ENCODE measurements at regions not wholly inside any gene's neighbourhood (a gene's known extent, or its start where the extent isn't known, plus 50 kb on each side); places are given as distances from the start of the nearest gene placed in this dataset.
"Not testable (repeated sequence)": the region's sequence is repeated elsewhere in the genome, so short reads cannot be mapped to it uniquely, and the experiment has no call there.

DNA sequence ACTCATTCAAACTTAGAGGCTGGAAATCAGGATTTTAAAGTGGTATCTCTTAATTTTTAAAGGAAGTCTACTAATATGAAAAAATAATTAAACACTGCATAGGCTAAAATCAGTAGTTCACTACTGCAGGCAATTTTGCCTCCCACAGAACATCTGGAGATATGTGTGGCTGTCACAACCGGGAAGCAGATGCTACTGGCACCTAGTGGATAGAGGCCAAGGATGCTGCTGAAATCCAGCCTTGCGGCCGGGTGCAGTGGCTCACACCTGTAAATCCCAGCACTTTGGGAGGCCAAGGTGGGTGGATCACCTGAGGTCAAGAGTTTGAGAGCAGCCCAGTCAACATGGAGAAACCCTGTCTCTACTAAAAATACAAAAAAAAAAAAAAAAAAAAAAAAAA is 473.9 kb downstream of the XYLT1 start:
- Histone ChIP-seq H3K36me3 (ENCODE audit: insufficient read depth, low read depth, low read length) (no peaks in the 10 kb centered on the region), H3K27me3 (ENCODE audit: insufficient read depth, low read length) (no peaks in the 10 kb centered on the region), H3K4me1 (ENCODE audit: insufficient read depth, low read length) (no peaks in the 10 kb centered on the region), H3K4me3 (ENCODE audit: low read length) (no peak overlapping the region), H3K9me3 (ENCODE audit: insufficient read depth, low read depth, low read length) (no peaks in the 10 kb centered on the region), H3K27ac (ENCODE audit: low read length) (no peak overlapping the region), H3K9ac (ENCODE audit: low read depth, low read length) (no peak overlapping the region)

DNA sequence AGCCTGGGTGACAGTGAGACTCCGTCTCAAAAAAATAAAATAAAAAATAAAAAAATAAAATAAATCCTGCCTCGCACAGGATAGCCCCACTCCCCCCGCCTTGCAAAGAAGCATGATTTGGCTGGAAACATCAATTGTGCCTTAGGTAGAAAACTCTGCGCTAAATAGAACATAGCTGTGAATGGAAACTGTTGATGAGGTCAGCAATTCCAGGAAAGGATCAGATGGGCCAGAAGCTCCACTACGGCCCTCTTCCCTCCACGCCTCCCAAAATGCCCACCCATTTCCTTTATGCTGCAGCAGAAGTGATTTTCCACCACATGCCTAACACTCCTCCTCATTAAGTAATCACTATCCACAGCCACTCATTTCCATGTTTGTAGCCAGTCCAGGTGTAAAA is 473.4 kb downstream of the XYLT1 start:
- Histone ChIP-seq H3K36me3 (ENCODE audit: insufficient read depth, low read depth, low read length) (no peaks in the 10 kb centered on the region), H3K9me3 (ENCODE audit: insufficient read depth, low read depth, low read length) (no peaks in the 10 kb centered on the region), H3K9ac (ENCODE audit: low read depth, low read length) (no peak overlapping the region), H3K27me3 (ENCODE audit: insufficient read depth, low read length) (no peaks in the 10 kb centered on the region), H3K4me3 (ENCODE audit: low read length) (no peak overlapping the region), H3K4me1 (ENCODE audit: insufficient read depth, low read length) (no peaks in the 10 kb centered on the region), H3K27ac (ENCODE audit: low read length) (no peak overlapping the region)

DNA sequence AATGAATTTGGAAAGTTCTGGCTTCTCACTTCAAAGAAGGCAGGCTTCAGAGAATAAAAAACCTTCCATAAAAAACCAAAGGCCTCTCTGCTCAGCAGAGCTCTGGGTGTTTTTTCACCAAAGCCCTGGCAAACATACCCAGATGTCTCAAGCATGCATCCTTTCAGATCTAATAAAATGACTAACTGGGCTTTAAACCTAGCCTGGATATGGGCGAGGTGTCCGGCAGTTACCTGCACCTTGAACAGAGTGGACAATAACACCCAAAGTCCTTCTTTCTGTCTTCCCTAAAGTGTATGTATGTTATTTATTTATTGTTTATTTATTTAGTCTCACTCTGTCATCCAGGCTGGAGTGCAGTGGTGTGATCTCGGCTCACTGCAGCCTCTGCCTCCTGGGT is 469.3 kb downstream of the XYLT1 start:
- Histone ChIP-seq H3K9ac (ENCODE audit: low read depth, low read length) (no peak overlapping the region), H3K4me1 (ENCODE audit: insufficient read depth, low read length) (no peaks in the 10 kb centered on the region), H3K4me3 (ENCODE audit: low read length) (no peak overlapping the region), H3K27ac (ENCODE audit: low read length) (no peak overlapping the region), H3K27me3 (ENCODE audit: insufficient read depth, low read length) (no peaks in the 10 kb centered on the region), H3K9me3 (ENCODE audit: insufficient read depth, low read depth, low read length) (no peaks in the 10 kb centered on the region), H3K36me3 (ENCODE audit: insufficient read depth, low read depth, low read length) (no peaks in the 10 kb centered on the region)

DNA sequence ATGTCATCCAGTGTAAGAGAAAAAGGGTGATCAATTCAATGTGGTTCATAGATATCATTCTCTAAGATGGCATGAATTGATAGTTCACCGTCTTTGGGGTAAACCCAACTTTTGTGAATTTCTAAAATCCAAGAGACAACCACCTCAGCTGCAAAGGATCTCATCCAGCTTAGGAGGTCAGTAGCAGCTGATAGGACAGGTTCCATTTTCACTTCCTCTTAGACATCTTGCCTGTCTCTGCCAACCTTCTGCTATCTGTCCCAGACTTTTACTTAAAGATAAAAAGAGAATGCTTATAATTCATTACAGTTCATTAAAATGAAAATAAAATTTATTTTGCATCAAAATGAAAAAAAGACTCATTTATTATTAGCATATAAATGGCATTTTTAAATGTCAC is 468.2 kb downstream of the XYLT1 start:
- Histone ChIP-seq H3K9me3 (ENCODE audit: insufficient read depth, low read depth, low read length) (no peaks in the 10 kb centered on the region), H3K9ac (ENCODE audit: low read depth, low read length) (no peak overlapping the region)

DNA sequence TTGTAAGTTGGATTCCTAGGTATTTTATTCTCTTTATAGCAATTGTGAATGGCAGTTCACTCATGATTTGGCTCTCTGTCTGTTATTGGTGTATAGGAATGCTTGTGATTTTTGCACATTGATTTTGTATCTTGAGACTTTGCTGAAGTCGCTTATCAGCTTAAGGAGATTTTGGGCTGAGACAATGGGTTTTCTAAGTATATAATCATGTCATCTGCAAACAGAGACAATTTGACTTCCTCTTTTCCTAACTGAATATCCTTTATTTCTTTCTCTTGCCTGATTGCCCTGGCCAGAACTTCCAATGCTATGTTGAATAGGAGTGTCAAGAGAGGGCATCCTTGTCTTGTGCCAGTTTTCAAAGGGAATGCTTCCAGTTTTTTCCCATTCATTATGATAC is 464.8 kb downstream of the XYLT1 start:
- not testable (repeated sequence) for H3K27ac ChIP-seq (ENCODE audit: low read length); H3K4me3 ChIP-seq (ENCODE audit: low read length); H3K9ac ChIP-seq (ENCODE audit: low read depth, low read length); H3K9me3 ChIP-seq (ENCODE audit: insufficient read depth, low read depth, low read length); H3K36me3 ChIP-seq (ENCODE audit: insufficient read depth, low read depth, low read length); H3K27me3 ChIP-seq (ENCODE audit: insufficient read depth, low read length); H3K4me1 ChIP-seq (ENCODE audit: insufficient read depth, low read length)

More for the DNA sequence above, 468.2 kb downstream of the XYLT1 start:
- Histone ChIP-seq H3K27me3 (ENCODE audit: insufficient read depth, low read length) (no peaks in the 10 kb centered on the region), H3K4me1 (ENCODE audit: insufficient read depth, low read length) (no peaks in the 10 kb centered on the region), H3K36me3 (ENCODE audit: insufficient read depth, low read depth, low read length) (no peaks in the 10 kb centered on the region), H3K27ac (ENCODE audit: low read length) (no peak overlapping the region), H3K4me3 (ENCODE audit: low read length) (no peak overlapping the region)

DNA sequence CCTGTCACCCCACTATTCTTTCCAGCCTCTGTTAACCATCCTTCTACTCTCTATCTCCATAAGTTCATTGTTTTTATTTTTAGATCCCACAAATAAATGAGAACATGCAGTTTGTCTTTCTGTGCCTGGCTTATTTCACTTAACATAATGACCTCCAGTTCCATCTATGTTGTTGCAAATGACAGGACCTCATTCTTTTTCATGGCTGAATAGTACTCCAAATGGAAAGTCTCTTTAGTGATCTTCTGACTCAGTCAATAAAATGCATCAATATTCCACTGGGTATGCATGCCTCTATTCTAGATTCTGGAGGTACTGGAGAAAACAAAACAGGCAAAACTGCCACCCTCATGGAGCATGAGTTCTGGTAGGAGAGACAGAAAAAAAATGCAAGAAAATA is 459.0 kb downstream of the XYLT1 start:
- H3K9me3 ChIP-seq (ENCODE audit: insufficient read depth, low read depth, low read length): no peaks in the 10 kb centered on the region; the same call in 1 of the 2 replicates
- no peaks in the 10 kb centered on the region for H3K4me1 ChIP-seq (ENCODE audit: insufficient read depth, low read length)
- no peaks in the 10 kb centered on the region for H3K36me3 ChIP-seq (ENCODE audit: insufficient read depth, low read depth, low read length)
- H3K27ac ChIP-seq (ENCODE audit: low read length): no peak overlapping the region
- H3K9ac ChIP-seq (ENCODE audit: low read depth, low read length): no peak overlapping the region
- H3K27me3 ChIP-seq (ENCODE audit: insufficient read depth, low read length): no peaks in the 10 kb centered on the region
- no peak overlapping the region for H3K4me3 ChIP-seq (ENCODE audit: low read length)

DNA sequence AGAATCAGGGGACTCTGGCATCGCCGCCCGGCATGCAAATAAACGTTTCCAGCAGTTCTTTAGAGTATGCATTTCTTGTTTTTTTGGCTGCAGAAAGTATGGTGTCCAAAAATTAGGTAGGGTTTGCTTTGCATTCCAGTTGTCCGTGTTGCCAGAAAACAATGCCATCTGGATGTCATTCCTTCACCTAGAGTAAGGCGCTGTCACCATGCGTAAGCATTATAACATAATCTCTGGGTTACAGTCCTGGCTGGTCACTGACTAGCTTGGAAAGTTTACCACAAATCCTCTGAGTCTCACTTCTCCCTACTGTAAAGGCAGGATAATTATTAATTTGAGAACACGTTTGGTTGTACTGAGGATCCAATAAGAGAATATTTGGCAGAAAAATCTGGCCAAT is 457.7 kb downstream of the XYLT1 start:
- no peaks in the 10 kb centered on the region for H3K4me1 ChIP-seq (ENCODE audit: insufficient read depth, low read length)
- H3K27ac ChIP-seq (ENCODE audit: low read length): no peak overlapping the region
- no peaks in the 10 kb centered on the region for H3K36me3 ChIP-seq (ENCODE audit: insufficient read depth, low read depth, low read length)
- no peaks in the 10 kb centered on the region; the same call in 1 of the 2 replicates for H3K9me3 ChIP-seq (ENCODE audit: insufficient read depth, low read depth, low read length)
- no peak overlapping the region for H3K4me3 ChIP-seq (ENCODE audit: low read length)
- no peak overlapping the region for H3K9ac ChIP-seq (ENCODE audit: low read depth, low read length)
- H3K27me3 ChIP-seq (ENCODE audit: insufficient read depth, low read length): no peaks in the 10 kb centered on the region

DNA sequence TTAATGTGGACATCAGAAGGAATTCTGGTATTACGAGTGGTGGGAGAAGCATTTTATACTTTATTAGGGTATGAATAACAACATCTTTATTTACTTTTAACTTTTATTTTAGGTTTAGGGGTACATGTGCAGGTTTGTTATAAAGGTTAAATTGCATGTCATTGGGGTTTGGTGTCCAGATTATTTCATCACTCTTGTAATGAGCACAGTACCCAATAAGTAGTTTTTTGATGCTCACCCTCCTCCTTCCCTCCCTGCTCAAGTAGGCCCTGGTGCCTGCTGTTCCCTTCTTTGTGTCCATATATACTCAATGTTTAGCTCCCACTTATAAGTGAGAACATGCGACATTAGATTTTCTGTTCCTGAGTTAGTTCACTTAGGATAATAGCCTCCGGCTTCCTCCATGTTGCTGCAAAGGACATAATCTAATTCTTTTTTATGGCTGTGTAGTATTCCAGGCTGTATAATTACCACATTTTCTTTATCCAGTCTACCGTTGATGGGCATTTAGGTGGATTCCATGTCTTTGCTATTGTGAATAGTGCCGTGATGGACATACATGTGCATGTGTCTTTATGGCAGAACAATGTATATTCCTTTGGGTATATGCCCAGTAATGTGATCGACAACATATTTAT is 456.2 kb downstream of the XYLT1 start:
- Histone ChIP-seq H3K27me3 (ENCODE audit: insufficient read depth, low read length) (no peaks in the 10 kb centered on the region), H3K9ac (ENCODE audit: low read depth, low read length) (no peak overlapping the region), H3K4me1 (ENCODE audit: insufficient read depth, low read length) (no peaks in the 10 kb centered on the region; the same call in 1 of the 2 replicates), H3K36me3 (ENCODE audit: insufficient read depth, low read depth, low read length) (no peaks in the 10 kb centered on the region), H3K9me3 (ENCODE audit: insufficient read depth, low read depth, low read length) (no peaks in the 10 kb centered on the region; the same call in 1 of the 2 replicates), H3K27ac (ENCODE audit: low read length) (no peak overlapping the region), H3K4me3 (ENCODE audit: low read length) (no peak overlapping the region)

DNA sequence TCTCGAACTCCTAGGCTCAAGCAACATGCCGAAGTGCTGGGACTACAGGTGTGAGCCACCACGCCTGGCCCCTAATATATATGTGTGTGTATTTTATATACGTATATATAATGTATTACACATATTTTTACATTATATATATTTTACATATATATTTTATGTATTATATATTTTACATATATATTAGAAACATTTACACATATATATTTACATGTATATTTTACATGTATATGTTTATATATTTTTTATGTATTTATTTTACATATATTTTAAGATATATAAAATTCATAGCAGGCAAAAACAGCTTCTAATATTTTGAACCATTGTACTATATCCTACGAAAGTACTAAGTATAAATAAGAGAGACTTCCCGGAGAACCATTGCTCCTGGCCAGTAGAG is 455.1 kb downstream of the XYLT1 start:
- no peaks in the 10 kb centered on the region for H3K9me3 ChIP-seq (ENCODE audit: insufficient read depth, low read depth, low read length)
- no peaks in the 10 kb centered on the region; the same call in 1 of the 2 replicates for H3K4me1 ChIP-seq (ENCODE audit: insufficient read depth, low read length)
- H3K4me3 ChIP-seq (ENCODE audit: low read length): no peak overlapping the region
- H3K27ac ChIP-seq (ENCODE audit: low read length): no peak overlapping the region
- no peaks in the 10 kb centered on the region for H3K27me3 ChIP-seq (ENCODE audit: insufficient read depth, low read length)
- H3K36me3 ChIP-seq (ENCODE audit: insufficient read depth, low read depth, low read length): no peaks in the 10 kb centered on the region
- no peak overlapping the region for H3K9ac ChIP-seq (ENCODE audit: low read depth, low read length)

DNA sequence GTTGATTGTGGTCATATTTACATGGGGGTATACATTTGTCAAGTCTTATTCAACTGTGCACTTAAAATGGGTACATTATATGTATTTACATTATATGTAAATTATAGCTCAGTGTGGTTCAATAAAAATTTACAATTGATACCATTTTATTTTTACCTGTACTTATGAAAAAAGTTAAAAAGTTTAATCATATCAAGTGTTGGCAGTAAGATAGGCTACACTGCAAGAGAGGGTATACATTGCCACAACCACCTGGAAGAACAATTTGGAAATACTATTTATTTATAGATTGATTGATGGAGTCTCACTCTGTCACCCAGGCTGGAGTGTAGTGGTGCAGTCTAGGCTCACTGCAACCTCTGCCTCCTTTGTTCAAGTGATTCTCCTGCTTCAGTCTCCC is 453.3 kb downstream of the XYLT1 start:
- H3K27ac ChIP-seq (ENCODE audit: low read length): no peak overlapping the region

DNA sequence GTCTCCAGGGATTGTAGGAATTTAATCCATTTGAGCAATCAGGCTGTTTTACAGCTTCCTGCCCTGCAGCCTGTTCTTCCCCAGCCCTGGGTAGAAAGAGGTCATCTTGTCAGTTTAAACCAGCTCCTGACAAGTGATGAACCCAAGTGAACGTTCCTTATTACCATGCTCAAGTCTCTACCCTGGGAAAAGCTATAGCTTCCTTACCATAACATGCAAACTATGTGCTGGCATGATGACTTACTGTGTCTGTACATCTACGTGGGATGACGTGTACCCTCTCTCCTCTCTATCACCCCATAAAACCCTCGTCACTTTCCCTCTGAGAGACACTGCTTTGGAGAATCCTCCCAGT is 452.2 kb downstream of the XYLT1 start:
- Histone ChIP-seq H3K27me3 (ENCODE audit: insufficient read depth, low read length) (no peaks in the 10 kb centered on the region), H3K9ac (ENCODE audit: low read depth, low read length) (no peak overlapping the region), H3K4me1 (ENCODE audit: insufficient read depth, low read length) (no peaks in the 10 kb centered on the region; the same call in 1 of the 2 replicates), H3K36me3 (ENCODE audit: insufficient read depth, low read depth, low read length) (no peaks in the 10 kb centered on the region), H3K27ac (ENCODE audit: low read length) (no peak overlapping the region), H3K9me3 (ENCODE audit: insufficient read depth, low read depth, low read length) (no peaks in the 10 kb centered on the region), H3K4me3 (ENCODE audit: low read length) (no peak overlapping the region)

More for the DNA sequence above, 453.3 kb downstream of the XYLT1 start:
- H3K27me3 ChIP-seq (ENCODE audit: insufficient read depth, low read length): no peaks in the 10 kb centered on the region
- H3K9me3 ChIP-seq (ENCODE audit: insufficient read depth, low read depth, low read length): no peaks in the 10 kb centered on the region
- H3K4me1 ChIP-seq (ENCODE audit: insufficient read depth, low read length): no peaks in the 10 kb centered on the region; the same call in 1 of the 2 replicates
- H3K4me3 ChIP-seq (ENCODE audit: low read length): no peak overlapping the region
- H3K9ac ChIP-seq (ENCODE audit: low read depth, low read length): no peak overlapping the region
- H3K36me3 ChIP-seq (ENCODE audit: insufficient read depth, low read depth, low read length): no peaks in the 10 kb centered on the region

DNA sequence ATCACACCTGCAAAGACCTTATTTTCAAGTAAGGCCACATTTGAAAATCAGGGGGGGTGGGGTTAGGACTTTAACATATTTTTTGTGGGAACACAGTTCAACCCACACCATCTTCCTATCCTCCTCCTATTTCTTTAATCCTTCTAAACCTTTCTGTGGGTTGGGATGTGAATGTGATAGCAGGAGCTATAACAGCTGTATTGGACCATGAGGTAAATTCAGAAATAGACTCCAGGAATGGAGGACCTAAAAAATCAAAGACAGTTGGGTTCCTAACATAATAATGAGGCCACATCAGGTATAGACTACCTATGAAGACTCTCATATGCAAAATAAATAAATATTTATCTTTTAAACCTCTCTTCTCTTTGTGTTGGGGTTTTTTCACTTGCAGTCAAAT is 451.4 kb downstream of the XYLT1 start:
- Histone ChIP-seq H3K9ac (ENCODE audit: low read depth, low read length) (no peak overlapping the region), H3K4me1 (ENCODE audit: insufficient read depth, low read length) (no peaks in the 10 kb centered on the region; the same call in 1 of the 2 replicates), H3K4me3 (ENCODE audit: low read length) (no peak overlapping the region), H3K9me3 (ENCODE audit: insufficient read depth, low read depth, low read length) (no peaks in the 10 kb centered on the region), H3K27ac (ENCODE audit: low read length) (no peak overlapping the region), H3K36me3 (ENCODE audit: insufficient read depth, low read depth, low read length) (no peaks in the 10 kb centered on the region), H3K27me3 (ENCODE audit: insufficient read depth, low read length) (no peaks in the 10 kb centered on the region)

Data from iPS-20b (cell line).